Thoracic aorta (tissue), 2 donors: ENCODE measurements at regions not wholly inside any gene's neighbourhood (a gene's known extent, or its start where the extent isn't known, plus 50 kb on each side); places are given as distances from the start of the nearest gene placed in this dataset.

ENCODE experiments used
- ATAC-seq: fragments of 150-250 bp; one replicate; pipeline ENCODE4 v1.8.0; 2017; ENCODE audit warnings: low read depth; ENCODE audit not compliant: insufficient number of reproducible peaks, low FRiP score
- DNase-seq: peaks from one replicate; pipeline ENCODE4 v3.0.0-alpha.2; 2020; ENCODE audit warnings: low spot score
- H3K27ac ChIP-seq, 2 donors: fragments of 200-600 bp; sonication (generic); 1 replicate in 1 of 2; 2 replicates in 1 of 2; pipeline ENCODE4 v1.5.1; 2016; ENCODE audit warnings: mild to moderate bottlenecking in 2 of 2, moderate library complexity in 2 of 2
- H3K27me3 ChIP-seq: fragments of 200-600 bp; sonication (generic); replicated peaks from 2 replicates; pipeline ENCODE4 v1.6.0; 2016; ENCODE audit warnings: mild to moderate bottlenecking; ENCODE audit not compliant: insufficient read depth
- H3K36me3 ChIP-seq: fragments of 200-600 bp; sonication (generic); one replicate; pipeline ENCODE4 v1.5.1; 2016
- H3K4me1 ChIP-seq, 2 donors: fragments of 200-600 bp; sonication (generic); 1 replicate in 1 of 2; 2 replicates in 1 of 2; pipeline versions ENCODE4 v1.5.1 to v1.6.0; 2016; ENCODE audit warnings: low read depth in 2 of 2, mild to moderate bottlenecking in 1 of 2; ENCODE audit not compliant: control insufficient read depth in 1 of 2
- H3K4me3 ChIP-seq: fragments of 200-600 bp; sonication (generic); 2 replicates; pipeline ENCODE4 v1.5.1; 2016; ENCODE audit warnings: mild to moderate bottlenecking
- H3K9me3 ChIP-seq: fragments of 200-600 bp; sonication (generic); 2 replicates; pipeline ENCODE4 v1.5.1; 2016
- CTCF ChIP-seq: fragments of 200-600 bp; sonication (generic); IDR thresholded peaks from one replicate; pipeline ENCODE4 v1.5.1; 2019; ENCODE audit warnings: antibody characterized with exemption

GRCh38 chr5:61904730-61905129 is 401.3 kb upstream of the KIF2A start:
- no peak for ATAC-seq
- TF ChIP-seq CTCF, result no peak
- H3K27ac ChIP-seq, result no peak overlapping the region

GRCh38 chr5:61905613-61906012 is 400.4 kb upstream of the KIF2A start:
- Histone ChIP-seq H3K27ac (no peak overlapping the region), H3K4me1 (no peaks in the 10 kb centered on the region), H3K36me3 (no peaks in the 10 kb centered on the region), H3K4me3 (no peak overlapping the region), H3K9me3 (no peaks in the 10 kb centered on the region), H3K27me3 (no peaks in the 10 kb centered on the region)
- DNase-seq, result no peak
- TF ChIP-seq CTCF, result no peak
- no peak for ATAC-seq

More at GRCh38 chr5:61904730-61905129, 401.3 kb upstream of the KIF2A start:
- Histone ChIP-seq H3K36me3 (no peaks in the 10 kb centered on the region), H3K9me3 (no peaks in the 10 kb centered on the region), H3K27me3 (no peaks in the 10 kb centered on the region), H3K4me3 (no peak overlapping the region), H3K4me1 (no peaks in the 10 kb centered on the region)
- DNase-seq, result no peak

DNA sequence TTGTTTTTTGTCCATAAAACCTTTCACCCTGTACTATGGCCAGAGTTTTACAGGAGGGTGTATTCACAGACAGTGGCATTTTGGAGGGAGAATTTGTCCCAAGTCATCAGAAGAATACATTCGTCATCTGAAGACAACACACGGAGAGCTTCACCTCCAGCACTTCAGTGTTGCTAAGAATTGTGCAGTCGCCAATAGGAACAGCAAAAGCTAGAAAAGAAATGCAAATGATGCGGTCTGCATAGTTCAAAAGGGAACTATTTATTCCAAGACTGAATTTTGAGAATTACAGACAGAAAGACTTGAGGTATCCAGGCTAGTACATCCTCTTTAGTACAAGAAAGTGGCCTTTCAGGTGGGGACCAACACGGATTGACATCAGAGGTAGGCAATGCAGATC is 399.2 kb upstream of the KIF2A start:
- H3K36me3 ChIP-seq, result no peaks in the 10 kb centered on the region

DNA sequence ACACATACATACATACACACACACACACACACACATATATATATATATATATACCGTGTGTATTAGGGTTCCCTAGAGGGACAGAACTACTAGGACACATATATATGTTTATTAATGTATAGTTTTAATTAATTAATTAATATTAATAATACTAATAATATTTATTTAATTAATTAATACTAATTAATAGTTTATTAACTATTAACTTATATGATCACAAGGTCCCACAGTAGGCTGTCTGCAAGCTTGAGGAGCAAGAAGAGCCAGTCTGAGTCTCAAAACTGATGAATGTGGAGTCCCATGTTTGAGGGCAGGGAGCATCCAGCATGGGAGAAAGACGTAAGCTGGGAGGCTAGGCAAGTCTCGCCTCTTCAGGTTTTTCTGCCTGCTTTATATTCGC is 398.0 kb upstream of the KIF2A start:
- no peak for TF ChIP-seq CTCF

More for the DNA sequence above, 399.2 kb upstream of the KIF2A start:
- Histone ChIP-seq H3K27me3 (no peaks in the 10 kb centered on the region), H3K27ac (no peak overlapping the region), H3K9me3 (no peaks in the 10 kb centered on the region), H3K4me1 (no peaks in the 10 kb centered on the region), H3K4me3 (no peak overlapping the region)
- no peak for TF ChIP-seq CTCF
- no peak for ATAC-seq
- no peak for DNase-seq

GRCh38 chr5:61910771-61911170 is 395.2 kb upstream of the KIF2A start:
- Histone ChIP-seq H3K27ac (no peak overlapping the region), H3K9me3 (no peaks in the 10 kb centered on the region), H3K27me3 (no peaks in the 10 kb centered on the region), H3K4me1 (no peaks in the 10 kb centered on the region), H3K36me3 (no peaks in the 10 kb centered on the region), H3K4me3 (no peak overlapping the region)
- DNase-seq (no peak), ATAC-seq (no peak)
- TF ChIP-seq CTCF, result no peak

More for the DNA sequence above, 398.0 kb upstream of the KIF2A start:
- Histone ChIP-seq H3K9me3 (no peaks in the 10 kb centered on the region), H3K4me3 (no peak overlapping the region), H3K27ac (no peak overlapping the region), H3K27me3 (no peaks in the 10 kb centered on the region), H3K4me1 (no peaks in the 10 kb centered on the region), H3K36me3 (no peaks in the 10 kb centered on the region)
- DNase-seq (no peak), ATAC-seq (no peak)
